MM.1S (cell line): ENCODE measurements at regions not wholly inside any gene's neighbourhood (a gene's known extent, or its start where the extent isn't known, plus 50 kb on each side); places are given as distances from the start of the nearest gene placed in this dataset.

Source experiments
- EZH2 ChIP-seq: fragments of 300-600 bp; sonication (generic); optimal IDR thresholded peaks from 2 replicates; pipeline ENCODE3; 2017; ENCODE audit warnings: low read depth, mild to moderate bottlenecking, antibody characterized with exemption, low read length, mixed read lengths
- EZH2phosphoT487 ChIP-seq: fragments of 300-600 bp; sonication (generic); IDR thresholded peaks from 2 replicates; pipeline ENCODE4 v1.6.1; 2018; ENCODE audit warnings: antibody characterized with exemption, low read length
- TF ChIP-seq, protein P1 (sequence below): fragments of 300-600 bp; sonication (generic); IDR thresholded peaks from 2 replicates; pipeline ENCODE4 v1.5.1; 2016; ENCODE audit warnings: antibody characterized with exemption, low read length, mixed read lengths

- TF ChIP-seq EZH2phosphoT487: no peak
- TF ChIP-seq, protein P1, sequence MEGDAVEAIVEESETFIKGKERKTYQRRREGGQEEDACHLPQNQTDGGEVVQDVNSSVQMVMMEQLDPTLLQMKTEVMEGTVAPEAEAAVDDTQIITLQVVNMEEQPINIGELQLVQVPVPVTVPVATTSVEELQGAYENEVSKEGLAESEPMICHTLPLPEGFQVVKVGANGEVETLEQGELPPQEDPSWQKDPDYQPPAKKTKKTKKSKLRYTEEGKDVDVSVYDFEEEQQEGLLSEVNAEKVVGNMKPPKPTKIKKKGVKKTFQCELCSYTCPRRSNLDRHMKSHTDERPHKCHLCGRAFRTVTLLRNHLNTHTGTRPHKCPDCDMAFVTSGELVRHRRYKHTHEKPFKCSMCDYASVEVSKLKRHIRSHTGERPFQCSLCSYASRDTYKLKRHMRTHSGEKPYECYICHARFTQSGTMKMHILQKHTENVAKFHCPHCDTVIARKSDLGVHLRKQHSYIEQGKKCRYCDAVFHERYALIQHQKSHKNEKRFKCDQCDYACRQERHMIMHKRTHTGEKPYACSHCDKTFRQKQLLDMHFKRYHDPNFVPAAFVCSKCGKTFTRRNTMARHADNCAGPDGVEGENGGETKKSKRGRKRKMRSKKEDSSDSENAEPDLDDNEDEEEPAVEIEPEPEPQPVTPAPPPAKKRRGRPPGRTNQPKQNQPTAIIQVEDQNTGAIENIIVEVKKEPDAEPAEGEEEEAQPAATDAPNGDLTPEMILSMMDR: no peak
- no peak for TF ChIP-seq EZH2
These were observed 435.7 kb upstream of the PFKP start for GRCh38 chr10:2631557-2632205.
